Sigmoid colon (tissue), 4 donors: ENCODE measurements at regions not wholly inside any gene's neighbourhood (a gene's known extent, or its start where the extent isn't known, plus 50 kb on each side); places are given as distances from the start of the nearest gene placed in this dataset.

Experiments
- EP300 ChIP-seq, 4 donors: sonication (generic); formaldehyde crosslinking; IDR thresholded peaks; one replicate each; pipeline ENCODE4 v1.6.1; 2017; ENCODE audit warnings: antibody characterized with exemption in 4 of 4
- POLR2A ChIP-seq, 2 donors: fragments of 450-650 bp; IDR thresholded peaks; one replicate each; pipeline ENCODE4 v1.6.1; 2016; ENCODE audit warnings: antibody characterized with exemption in 2 of 2, mild to moderate bottlenecking in 2 of 2, moderate library complexity in 2 of 2
- POLR2AphosphoS5 ChIP-seq, 4 donors: sonication (generic); formaldehyde crosslinking; IDR thresholded peaks; one replicate each; pipeline ENCODE4 v1.6.1; 2017; ENCODE audit warnings: antibody characterized with exemption in 4 of 4
- TF ChIP-seq, protein P1 (sequence below), 4 experiments: fragments of 450-650 bp in 3 of 4; fragments of 200-600 bp in 1 of 4; IDR thresholded peaks; one replicate each; pipeline ENCODE4 v1.5.1; 2016 to 2019; ENCODE audit warnings: antibody characterized with exemption in 4 of 4, mild to moderate bottlenecking in 3 of 4, moderate library complexity in 2 of 4

DNA sequence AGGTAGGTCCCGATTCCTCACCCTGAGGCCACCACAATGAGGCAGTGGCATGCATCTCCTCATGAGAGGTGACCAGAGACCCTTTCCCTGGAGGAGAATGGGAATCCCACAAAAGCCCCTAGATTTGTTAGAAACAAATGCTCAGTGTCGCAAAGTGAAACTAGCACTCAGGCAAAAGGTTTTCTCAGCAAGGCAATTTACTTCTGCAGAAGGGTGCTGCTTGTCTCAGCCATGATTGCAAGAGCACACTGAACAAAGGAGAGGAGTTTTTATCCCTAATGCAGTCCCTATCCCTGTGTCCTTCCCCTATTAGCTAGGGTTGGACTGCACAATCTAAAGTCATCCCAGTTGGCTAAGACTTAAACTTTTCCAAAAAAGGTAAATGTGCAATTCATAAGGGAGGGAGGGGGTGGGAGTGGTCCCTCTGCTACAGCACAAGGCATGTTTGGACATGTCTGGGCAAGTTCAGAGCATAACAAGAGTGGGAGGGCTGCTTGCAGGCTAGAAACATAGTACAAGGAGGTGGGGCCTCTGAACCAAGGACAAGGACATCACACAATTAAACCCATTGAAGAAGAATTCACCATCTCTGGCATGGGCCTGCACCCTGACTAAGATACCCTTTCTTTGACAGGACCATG lies 185.3 kb downstream of the CCNG2 start:
- TF ChIP-seq, protein P1, sequence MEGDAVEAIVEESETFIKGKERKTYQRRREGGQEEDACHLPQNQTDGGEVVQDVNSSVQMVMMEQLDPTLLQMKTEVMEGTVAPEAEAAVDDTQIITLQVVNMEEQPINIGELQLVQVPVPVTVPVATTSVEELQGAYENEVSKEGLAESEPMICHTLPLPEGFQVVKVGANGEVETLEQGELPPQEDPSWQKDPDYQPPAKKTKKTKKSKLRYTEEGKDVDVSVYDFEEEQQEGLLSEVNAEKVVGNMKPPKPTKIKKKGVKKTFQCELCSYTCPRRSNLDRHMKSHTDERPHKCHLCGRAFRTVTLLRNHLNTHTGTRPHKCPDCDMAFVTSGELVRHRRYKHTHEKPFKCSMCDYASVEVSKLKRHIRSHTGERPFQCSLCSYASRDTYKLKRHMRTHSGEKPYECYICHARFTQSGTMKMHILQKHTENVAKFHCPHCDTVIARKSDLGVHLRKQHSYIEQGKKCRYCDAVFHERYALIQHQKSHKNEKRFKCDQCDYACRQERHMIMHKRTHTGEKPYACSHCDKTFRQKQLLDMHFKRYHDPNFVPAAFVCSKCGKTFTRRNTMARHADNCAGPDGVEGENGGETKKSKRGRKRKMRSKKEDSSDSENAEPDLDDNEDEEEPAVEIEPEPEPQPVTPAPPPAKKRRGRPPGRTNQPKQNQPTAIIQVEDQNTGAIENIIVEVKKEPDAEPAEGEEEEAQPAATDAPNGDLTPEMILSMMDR (IDR thresholded peaks at IDR 0.05) = no peak
- TF ChIP-seq EP300 (IDR thresholded peaks at IDR 0.05) = no peak
- no peak for TF ChIP-seq POLR2A (IDR thresholded peaks at IDR 0.05)
- TF ChIP-seq POLR2AphosphoS5 (IDR thresholded peaks at IDR 0.05) = no peak
